ENCODE measurements at regions not wholly inside any gene's neighbourhood (a gene's known extent, or its start where the extent isn't known, plus 50 kb on each side); places are given as distances from the start of the nearest gene placed in this dataset.

- TF ChIP-seq CTCF (IDR thresholded peaks at IDR 0.05) = no peak
Measured at GRCh38 chr3:98977520-98977919, 76.0 kb upstream of the DCBLD2 start.

GRCh38 chr3:98974442-98974841 lies 72.9 kb upstream of the DCBLD2 start:
- TF ChIP-seq CTCF (IDR thresholded peaks at IDR 0.05) = no peak

- TF ChIP-seq CTCF (IDR thresholded peaks at IDR 0.05) = no peak
Measured at GRCh38 chr3:98972720-98973119, 71.2 kb upstream of the DCBLD2 start.

- TF ChIP-seq CTCF (IDR thresholded peaks at IDR 0.05) = no peak
Measured at GRCh38 chr3:98972155-98972554, 70.7 kb upstream of the DCBLD2 start.

GRCh38 chr3:98971169-98971681 lies 69.7 kb upstream of the DCBLD2 start:
- TF ChIP-seq CTCF (IDR thresholded peaks at IDR 0.05) = no peak

GRCh38 chr3:98969295-98969694 lies 67.8 kb upstream of the DCBLD2 start:
- TF ChIP-seq CTCF (IDR thresholded peaks at IDR 0.05) = no peak

- no peak for TF ChIP-seq CTCF (IDR thresholded peaks at IDR 0.05)
Measured at GRCh38 chr3:98968824-98969223, 67.3 kb upstream of the DCBLD2 start.

GRCh38 chr3:98968347-98968746 lies 66.9 kb upstream of the DCBLD2 start:
- no peak for TF ChIP-seq CTCF (IDR thresholded peaks at IDR 0.05)
